Endothelial cell (in vitro differentiated cells): ENCODE measurements at regions not wholly inside any gene's neighbourhood (a gene's known extent, or its start where the extent isn't known, plus 50 kb on each side); places are given as distances from the start of the nearest gene placed in this dataset.

Experiments
- DNase-seq: peaks from one replicate; pipeline ENCODE4 v3.0.0; 2021; ENCODE audit warnings: low spot score
- H3K27ac Mint-ChIP-seq: one replicate; pipeline ENCODE4 v1.8.0; 2021; ENCODE audit warnings: mixed read lengths, inconsistent platforms; ENCODE audit not compliant: unreplicated experiment
- H3K27me3 Mint-ChIP-seq: one replicate; pipeline ENCODE4 v1.8.0; 2021; ENCODE audit warnings: mild to moderate bottlenecking, moderate library complexity, mixed read lengths, inconsistent platforms; ENCODE audit not compliant: unreplicated experiment
- H3K36me3 Mint-ChIP-seq: one replicate; pipeline ENCODE4 v1.8.0; 2021; ENCODE audit warnings: mild to moderate bottlenecking, low read depth, mixed read lengths, inconsistent platforms; ENCODE audit not compliant: unreplicated experiment
- H3K4me1 Mint-ChIP-seq: one replicate; pipeline ENCODE4 v1.8.0; 2021; ENCODE audit warnings: mild to moderate bottlenecking, mixed read lengths, inconsistent platforms; ENCODE audit not compliant: unreplicated experiment
- H3K4me3 Mint-ChIP-seq: one replicate; pipeline ENCODE4 v1.8.0; 2021; ENCODE audit warnings: mild to moderate bottlenecking, mixed read lengths, inconsistent platforms; ENCODE audit not compliant: unreplicated experiment
- H3K9me3 Mint-ChIP-seq: one replicate; pipeline ENCODE4 v1.8.0; 2021; ENCODE audit warnings: mixed read lengths, inconsistent platforms; ENCODE audit not compliant: unreplicated experiment
- TF ChIP-seq, protein P1 (sequence below): fragments of 200-600 bp; sonication (generic); IDR thresholded peaks from one replicate; pipeline ENCODE4 v1.5.0; 2021; ENCODE audit warnings: antibody characterized with exemption; ENCODE audit not compliant: unreplicated experiment

DNA sequence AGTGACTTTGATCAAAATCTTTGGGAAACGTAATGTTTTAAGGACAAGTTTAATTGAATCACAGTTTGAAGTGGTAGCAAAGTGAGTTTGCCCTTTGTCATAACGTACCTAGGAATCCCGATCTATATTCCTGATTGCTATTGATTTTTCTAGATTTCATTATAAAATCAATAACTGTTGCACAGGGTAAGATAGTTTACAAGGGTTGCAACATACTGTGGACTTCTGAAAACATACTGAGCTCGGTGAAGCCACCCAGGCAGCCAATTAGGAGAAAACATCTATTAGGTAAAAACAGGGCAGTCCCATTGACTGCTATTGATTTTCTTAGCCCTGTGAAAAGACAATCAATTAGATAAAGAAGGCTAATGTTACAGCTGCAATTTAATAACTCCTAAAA, 659.9 kb downstream of the ISL1 start:
- no peaks in the 10 kb centered on the region for H3K4me1 Mint-ChIP-seq
- no peak overlapping the region for H3K27ac Mint-ChIP-seq
- H3K36me3 Mint-ChIP-seq = no peaks in the 10 kb centered on the region
- no peak overlapping the region for H3K4me3 Mint-ChIP-seq
- H3K9me3 Mint-ChIP-seq = no peaks in the 10 kb centered on the region
- no peaks in the 10 kb centered on the region for H3K27me3 Mint-ChIP-seq
- no peak for DNase-seq
- TF ChIP-seq, protein P1, sequence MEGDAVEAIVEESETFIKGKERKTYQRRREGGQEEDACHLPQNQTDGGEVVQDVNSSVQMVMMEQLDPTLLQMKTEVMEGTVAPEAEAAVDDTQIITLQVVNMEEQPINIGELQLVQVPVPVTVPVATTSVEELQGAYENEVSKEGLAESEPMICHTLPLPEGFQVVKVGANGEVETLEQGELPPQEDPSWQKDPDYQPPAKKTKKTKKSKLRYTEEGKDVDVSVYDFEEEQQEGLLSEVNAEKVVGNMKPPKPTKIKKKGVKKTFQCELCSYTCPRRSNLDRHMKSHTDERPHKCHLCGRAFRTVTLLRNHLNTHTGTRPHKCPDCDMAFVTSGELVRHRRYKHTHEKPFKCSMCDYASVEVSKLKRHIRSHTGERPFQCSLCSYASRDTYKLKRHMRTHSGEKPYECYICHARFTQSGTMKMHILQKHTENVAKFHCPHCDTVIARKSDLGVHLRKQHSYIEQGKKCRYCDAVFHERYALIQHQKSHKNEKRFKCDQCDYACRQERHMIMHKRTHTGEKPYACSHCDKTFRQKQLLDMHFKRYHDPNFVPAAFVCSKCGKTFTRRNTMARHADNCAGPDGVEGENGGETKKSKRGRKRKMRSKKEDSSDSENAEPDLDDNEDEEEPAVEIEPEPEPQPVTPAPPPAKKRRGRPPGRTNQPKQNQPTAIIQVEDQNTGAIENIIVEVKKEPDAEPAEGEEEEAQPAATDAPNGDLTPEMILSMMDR = no peak

DNA sequence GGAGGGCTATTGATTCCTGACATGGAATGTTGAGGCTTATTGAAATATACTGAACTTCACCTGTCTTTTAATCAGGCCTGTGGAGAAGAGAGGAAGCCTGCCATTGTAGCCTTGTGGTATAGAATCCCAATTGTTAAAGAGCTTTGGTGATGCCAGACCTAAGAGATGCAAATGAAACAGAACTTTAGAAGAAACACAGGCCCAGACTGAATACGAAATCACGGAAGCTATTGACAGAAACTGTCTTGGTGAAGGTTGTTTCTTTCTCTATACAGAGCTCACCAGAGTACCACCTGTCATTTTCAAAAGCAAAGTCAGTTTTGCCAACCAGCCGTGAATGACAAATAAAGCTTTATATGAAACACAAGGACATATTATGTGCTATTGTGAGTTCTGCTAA, 660.3 kb downstream of the ISL1 start:
- TF ChIP-seq, protein P1 = no peak
- Mint-ChIP-seq H3K27ac (no peak overlapping the region), H3K4me1 (no peaks in the 10 kb centered on the region), H3K4me3 (no peak overlapping the region), H3K9me3 (no peaks in the 10 kb centered on the region), H3K36me3 (no peaks in the 10 kb centered on the region), H3K27me3 (no peaks in the 10 kb centered on the region)
- DNase-seq = no peak

DNA sequence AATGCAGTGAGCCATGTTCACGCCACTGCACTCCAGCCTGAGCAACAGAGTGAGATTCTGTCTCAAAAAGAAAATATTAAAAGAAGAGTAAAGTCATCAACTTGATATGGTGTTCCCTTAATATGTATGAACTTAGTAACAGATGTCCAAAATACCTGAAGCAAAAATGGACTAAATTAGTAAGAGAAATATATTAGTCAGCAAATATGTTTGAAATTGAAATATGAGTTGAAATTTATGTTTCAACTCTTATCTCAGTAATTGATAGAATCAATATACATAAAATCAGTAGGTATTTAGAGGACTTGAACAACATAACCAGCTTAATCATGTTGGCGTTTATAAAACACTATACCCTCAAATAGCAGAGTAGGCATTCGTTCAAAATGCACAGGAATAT, 668.5 kb downstream of the ISL1 start:
- H3K36me3 Mint-ChIP-seq = no peaks in the 10 kb centered on the region
- no peak for DNase-seq
- no peak overlapping the region for H3K27ac Mint-ChIP-seq
- H3K4me1 Mint-ChIP-seq = no peaks in the 10 kb centered on the region
- no peak overlapping the region for H3K4me3 Mint-ChIP-seq
- H3K9me3 Mint-ChIP-seq = no peaks in the 10 kb centered on the region
- TF ChIP-seq, protein P1 = no peak
- H3K27me3 Mint-ChIP-seq = no peaks in the 10 kb centered on the region

DNA sequence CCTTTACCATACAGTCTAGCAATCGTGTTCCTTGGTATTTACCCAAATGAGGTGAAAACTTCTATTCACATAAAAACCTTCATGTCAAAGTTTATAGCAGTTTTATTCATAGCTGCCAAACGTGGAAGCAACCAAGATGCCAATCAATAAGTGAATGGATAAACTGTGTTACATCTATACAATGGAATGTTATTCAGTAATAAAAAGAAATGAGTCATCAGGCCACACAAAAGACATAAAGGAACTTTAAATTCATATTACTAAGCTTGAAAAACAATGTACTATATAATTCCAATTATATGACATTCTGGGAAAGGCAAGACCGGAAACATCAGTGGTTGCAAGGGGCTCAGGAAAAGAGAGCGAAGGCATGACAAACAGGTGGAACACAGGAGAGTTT, 679.9 kb downstream of the ISL1 start:
- H3K4me3 Mint-ChIP-seq = no peak overlapping the region
- no peaks in the 10 kb centered on the region for H3K4me1 Mint-ChIP-seq
- no peak for DNase-seq
- TF ChIP-seq, protein P1 = no peak
- no peaks in the 10 kb centered on the region for H3K9me3 Mint-ChIP-seq
- no peak overlapping the region for H3K27ac Mint-ChIP-seq
- H3K36me3 Mint-ChIP-seq = no peaks in the 10 kb centered on the region
- H3K27me3 Mint-ChIP-seq = no peaks in the 10 kb centered on the region

DNA sequence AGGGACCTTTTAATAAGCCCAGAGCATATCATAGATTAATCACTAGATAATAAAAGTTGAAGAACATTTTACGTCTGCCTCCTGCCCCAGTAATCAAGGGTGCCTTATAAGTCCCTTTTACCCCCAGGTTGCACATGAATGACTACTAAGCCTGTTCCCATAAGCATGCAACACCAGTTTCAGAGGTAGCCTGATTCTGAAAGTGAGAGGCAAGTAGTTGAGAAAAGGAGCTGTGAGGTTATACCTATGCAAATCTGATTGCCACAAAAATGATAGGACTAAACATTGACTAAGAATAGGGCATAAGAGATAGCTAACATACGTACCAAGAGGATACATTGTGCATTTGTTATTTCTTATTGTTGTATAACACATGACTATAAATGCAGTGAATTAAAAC, 681.9 kb downstream of the ISL1 start:
- TF ChIP-seq, protein P1 = no peak
- H3K4me3 Mint-ChIP-seq = no peak overlapping the region
- no peaks in the 10 kb centered on the region for H3K4me1 Mint-ChIP-seq
- DNase-seq = no peak
- no peaks in the 10 kb centered on the region for H3K27me3 Mint-ChIP-seq
- no peaks in the 10 kb centered on the region for H3K36me3 Mint-ChIP-seq
- no peaks in the 10 kb centered on the region for H3K9me3 Mint-ChIP-seq
- H3K27ac Mint-ChIP-seq = no peak overlapping the region
